ENCODE measurements at regions not wholly inside any gene's neighbourhood (a gene's known extent, or its start where the extent isn't known, plus 50 kb on each side); places are given as distances from the start of the nearest gene placed in this dataset.

- no peaks in the 10 kb centered on the region for H3K27me3 ChIP-seq (ENCODE audit: insufficient read depth, poor library complexity, severe bottlenecking)
- H3K4me3 ChIP-seq (replicated peaks; ENCODE audit: insufficient read depth, low read length) = no peak overlapping the region
- DNase-seq (ENCODE audit: low read depth in 1 of 2, low spot score in 1 of 2) = no peak
- H3K27ac ChIP-seq (replicated peaks) = no peak overlapping the region
- TF ChIP-seq GABPA (IDR thresholded peaks at IDR 0.05; ENCODE audit: low read depth) = no peak
- TF ChIP-seq CTCF (IDR thresholded peaks at IDR 0.05; ENCODE audit: insufficient read depth, low read length) = no peak
- TF ChIP-seq POLR2AphosphoS5 (IDR thresholded peaks at IDR 0.05; ENCODE audit: low read depth) = no peak
These were observed 548.3 kb upstream of the SLIT2 start for GRCh38 chr4:19703391-19703790.

- DNase-seq (ENCODE audit: low read depth in 1 of 2, low spot score in 1 of 2) = no peak
- H3K27me3 ChIP-seq (ENCODE audit: insufficient read depth, poor library complexity, severe bottlenecking) = no peaks in the 10 kb centered on the region
- TF ChIP-seq GABPA (IDR thresholded peaks at IDR 0.05; ENCODE audit: low read depth) (no peak), SPI1 (IDR thresholded peaks at IDR 0.05; ENCODE audit: borderline replicate concordance, low read depth) (no peak), REST (IDR thresholded peaks at IDR 0.05; ENCODE audit: insufficient replicate concordance, low read depth) (no peak), CTCF (IDR thresholded peaks at IDR 0.05; ENCODE audit: insufficient read depth, low read length) (no peak), POLR2AphosphoS5 (IDR thresholded peaks at IDR 0.05; ENCODE audit: low read depth) (no peak)
- H3K27ac ChIP-seq (replicated peaks) = no peak overlapping the region
- no peak overlapping the region for H3K4me3 ChIP-seq (replicated peaks; ENCODE audit: insufficient read depth, low read length)
These were observed 550.7 kb upstream of the SLIT2 start for GRCh38 chr4:19700992-19701391.

GRCh38 chr4:19698961-19699360, 552.7 kb upstream of the SLIT2 start:
- no peak overlapping the region for H3K4me3 ChIP-seq (replicated peaks; ENCODE audit: insufficient read depth, low read length)
- H3K27ac ChIP-seq (replicated peaks) = no peak overlapping the region
- no peaks in the 10 kb centered on the region for H3K27me3 ChIP-seq (ENCODE audit: insufficient read depth, poor library complexity, severe bottlenecking)
- TF ChIP-seq REST (IDR thresholded peaks at IDR 0.05; ENCODE audit: insufficient replicate concordance, low read depth) = no peak
- no peak for TF ChIP-seq GABPA (IDR thresholded peaks at IDR 0.05; ENCODE audit: low read depth)
- TF ChIP-seq CTCF (IDR thresholded peaks at IDR 0.05; ENCODE audit: insufficient read depth, low read length) = no peak
- DNase-seq (ENCODE audit: low read depth in 1 of 2, low spot score in 1 of 2) = no peak

- Histone ChIP-seq H3K4me3 (replicated peaks; ENCODE audit: insufficient read depth, low read length) (no peak overlapping the region), H3K27me3 (ENCODE audit: insufficient read depth, poor library complexity, severe bottlenecking) (no peaks in the 10 kb centered on the region), H3K27ac (replicated peaks) (no peak overlapping the region)
- DNase-seq (ENCODE audit: low read depth in 1 of 2, low spot score in 1 of 2) = no peak
- no peak for TF ChIP-seq SPI1 (IDR thresholded peaks at IDR 0.05; ENCODE audit: borderline replicate concordance, low read depth)
These were observed 556.9 kb upstream of the SLIT2 start for GRCh38 chr4:19694812-19695211.

Data from HL-60 (cell line).